HuH-7.5 (cell line): ENCODE measurements at regions not wholly inside any gene's neighbourhood (a gene's known extent, or its start where the extent isn't known, plus 50 kb on each side); places are given as distances from the start of the nearest gene placed in this dataset.

ENCODE experiments used
- DNase-seq: peaks from one replicate; pipeline ENCODE4 v3.0.0; 2011; ENCODE audit warnings: low spot score

DNA sequence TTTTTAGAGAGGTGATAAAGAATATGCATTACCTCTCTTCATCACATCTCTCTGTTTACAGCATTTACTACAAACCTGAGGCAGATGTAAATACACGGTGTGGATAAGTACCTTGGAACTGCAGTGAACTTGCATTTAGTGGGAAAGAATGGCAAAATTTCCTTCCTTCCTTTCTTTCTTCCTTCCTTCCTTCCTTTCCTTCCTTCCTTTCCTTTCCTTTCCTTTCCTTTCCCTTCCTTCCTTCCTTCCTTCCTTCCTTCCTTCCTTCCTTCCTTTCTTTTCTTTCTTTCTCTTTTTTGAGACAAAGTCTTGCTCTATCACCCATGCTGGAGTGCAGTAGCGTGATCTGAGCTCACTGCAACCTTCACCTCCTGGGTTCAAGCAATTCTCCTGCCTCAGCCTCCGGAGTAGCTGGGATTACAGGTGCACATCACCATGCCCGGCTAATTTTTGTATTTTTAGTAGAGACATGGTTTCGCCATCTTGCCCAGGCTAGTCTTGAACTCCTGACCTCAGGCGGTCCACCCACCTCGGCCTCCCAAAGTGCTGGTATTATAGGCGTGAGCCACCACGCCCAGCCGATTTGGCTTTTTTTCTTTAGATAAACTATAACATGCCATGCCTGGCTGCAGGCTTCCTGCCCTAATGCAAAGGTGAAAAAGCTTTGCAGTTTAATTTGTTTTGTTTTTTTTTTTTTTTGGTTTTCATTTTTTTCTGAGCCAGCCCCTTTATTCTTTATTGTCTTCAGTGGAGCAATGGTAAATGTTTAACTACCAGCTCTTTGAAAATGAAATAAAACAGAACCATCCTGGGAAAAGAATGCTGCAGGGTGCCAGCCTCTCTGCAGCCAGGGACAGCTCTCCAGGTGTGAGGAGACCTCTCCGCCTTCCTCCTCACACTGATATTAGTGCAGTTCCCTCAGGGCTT, 64.2 kb upstream of the NEDD9 start:
- no peak for DNase-seq

GRCh38 chr6:11295969-11296368, 63.5 kb upstream of the NEDD9 start:
- no peak for DNase-seq

DNA sequence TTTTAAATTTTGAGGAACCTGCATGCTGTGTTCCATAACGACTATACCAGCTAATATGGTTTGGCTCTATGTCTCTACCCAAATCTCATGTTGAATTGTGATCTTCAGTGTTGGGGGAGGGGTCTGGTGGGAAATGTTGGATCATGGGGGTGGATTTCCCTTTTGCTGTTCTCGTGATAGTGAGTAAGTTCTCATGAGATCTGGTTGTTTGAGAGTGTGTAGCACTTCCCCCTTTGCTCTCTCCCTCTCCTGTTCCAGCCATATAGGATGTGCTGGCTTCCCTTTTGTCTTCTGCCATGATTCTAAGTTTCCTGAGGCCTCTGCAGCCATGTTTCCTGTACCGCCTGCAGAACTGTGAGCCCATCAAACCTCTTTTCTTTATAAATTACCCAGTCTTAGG, 61.8 kb upstream of the NEDD9 start:
- no peak for DNase-seq

GRCh38 chr6:11292594-11293236, 60.2 kb upstream of the NEDD9 start:
- DNase-seq, result no peak

- no peak for DNase-seq
Observed at GRCh38 chr6:11292091-11292490, 59.6 kb upstream of the NEDD9 start.

DNA sequence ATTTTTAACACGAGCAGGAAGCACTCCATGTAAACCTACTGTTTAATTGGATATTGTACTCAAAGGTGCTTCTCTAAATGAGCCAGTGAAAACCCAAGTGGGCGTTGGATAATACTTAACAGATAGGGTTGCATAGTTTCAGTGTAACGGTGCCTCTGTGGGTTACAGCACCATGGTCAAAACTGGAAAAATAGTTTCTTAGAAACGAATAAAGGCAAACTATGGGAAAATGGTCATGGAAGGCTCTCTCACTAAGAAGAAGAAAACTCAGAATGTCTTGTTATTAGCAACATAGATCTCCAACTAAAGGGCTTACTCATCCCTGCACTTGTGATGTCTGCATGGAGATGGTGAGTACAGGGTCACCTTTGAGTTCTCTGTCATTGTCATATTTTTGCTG, 59.1 kb upstream of the NEDD9 start:
- DNase-seq, result no peak

GRCh38 chr6:11290027-11290426, 57.6 kb upstream of the NEDD9 start:
- DNase-seq, result no peak

DNA sequence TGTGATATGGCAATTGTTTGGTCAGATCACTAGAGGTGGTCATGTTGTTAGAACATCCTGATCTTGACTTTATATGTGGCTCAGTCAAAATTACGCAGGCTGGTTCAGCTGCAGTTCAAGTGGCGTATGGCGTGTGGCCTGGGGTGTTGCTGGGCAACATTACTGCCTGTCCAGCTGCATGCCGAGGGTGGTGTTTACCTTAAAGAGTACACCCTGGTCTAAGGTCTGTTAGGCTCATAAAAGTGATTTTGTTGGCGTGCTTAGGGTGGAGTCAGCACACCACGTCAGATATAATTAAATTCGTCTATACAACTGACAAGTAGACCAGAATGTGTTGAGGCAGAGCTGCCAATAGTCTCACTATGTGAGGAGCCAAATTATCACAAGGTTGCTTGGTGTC, 55.6 kb upstream of the NEDD9 start:
- DNase-seq, result no peak

DNA sequence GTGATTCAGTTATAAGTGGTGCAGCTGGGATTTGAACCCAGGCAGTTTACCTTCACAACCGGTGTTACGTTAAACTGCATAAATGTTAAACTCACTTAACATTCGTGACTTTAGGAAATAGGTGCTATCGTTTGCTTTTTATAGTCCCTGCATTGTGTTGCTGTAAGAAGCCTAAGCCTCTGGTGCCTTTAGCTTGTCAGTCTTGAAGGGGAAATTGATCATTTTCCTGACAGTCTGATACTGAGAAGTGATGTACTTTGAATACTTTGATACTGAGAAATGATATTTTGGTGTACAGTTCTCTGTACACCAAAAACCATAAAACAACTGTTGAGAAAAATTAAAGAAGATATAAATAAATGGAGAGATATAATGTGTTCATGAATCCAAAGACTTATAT, 52.5 kb upstream of the NEDD9 start:
- DNase-seq, result no peak

GRCh38 chr6:11283629-11284028, 51.2 kb upstream of the NEDD9 start:
- no peak for DNase-seq

DNA sequence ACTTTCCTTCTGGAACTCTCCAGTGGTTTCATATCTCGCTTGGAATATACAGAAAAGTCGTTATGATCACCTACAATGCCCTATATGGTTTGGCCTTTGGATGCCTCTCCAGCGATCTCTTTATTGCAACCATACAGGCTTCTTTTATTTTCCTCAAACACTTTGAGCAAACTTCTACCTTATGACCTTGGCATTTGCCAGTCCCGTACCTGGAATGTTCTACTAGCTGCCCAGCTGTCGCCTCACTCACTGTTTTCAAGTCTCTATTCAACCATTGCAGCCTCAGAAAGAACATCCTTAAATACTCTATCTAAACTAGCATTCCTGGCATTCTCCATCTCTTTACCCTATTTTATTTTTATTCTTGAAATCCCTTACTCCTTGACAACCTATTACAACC, 50.4 kb upstream of the NEDD9 start:
- no peak for DNase-seq
